IMR-90 (cell line): ENCODE measurements at regions not wholly inside any gene's neighbourhood (a gene's known extent, or its start where the extent isn't known, plus 50 kb on each side); places are given as distances from the start of the nearest gene placed in this dataset.

Experiments
- ATAC-seq: fragments of 200-7000 bp; cut with Tn5 transposase; 2 replicates; pipeline ENCODE4 v1.9.1; 2020; ENCODE audit warnings: low read depth, mild to moderate bottlenecking, moderate library complexity
- BruUV-seq: library from RNA; stranded (reverse); fragments of 400-500 nt; replicated peaks from 2 replicates; lab custom pipeline; 2021; lab: Mats Ljungman, UMichigan
- CTCF ChIA-PET: fragments of 300-600 bp; formaldehyde crosslinking; extraction: SDS; loops from one replicate; lab custom pipeline; 2021; ENCODE audit warnings: antibody characterized with exemption; lab: Yijun Ruan, JAX
- POLR2A ChIA-PET: fragments of 300-600 bp; sonication (Branson Sonifier 250); formaldehyde crosslinking; loops from one replicate; lab custom pipeline; 2022; ENCODE audit warnings: antibody characterized with exemption; ENCODE audit not compliant: unreplicated experiment; lab: Charles Lee
- DNase-seq: peaks from one replicate; pipeline ENCODE4 v3.0.0; 2013
- H2AFZ ChIP-seq: replicated peaks from 2 replicates; pipeline ENCODE3; 2013; ENCODE audit warnings: low read length, mild to moderate bottlenecking; ENCODE audit not compliant: poor library complexity
- H2AK5ac ChIP-seq: 2 replicates; pipeline ENCODE4 v1.6.1; 2013; ENCODE audit warnings: low read depth, low read length, inconsistent platforms
- H2AK9ac ChIP-seq: replicated peaks from 2 replicates; pipeline ENCODE3; 2013; ENCODE audit warnings: mild to moderate bottlenecking, low read depth, low read length, moderate library complexity; ENCODE audit not compliant: poor library complexity
- H2BK120ac ChIP-seq: 2 replicates; pipeline ENCODE4 v1.6.1; 2013; ENCODE audit warnings: low read depth, low read length, inconsistent platforms
- H2BK15ac ChIP-seq: 3 replicates; pipeline ENCODE4 v1.6.1; 2013; ENCODE audit warnings: low read depth, low read length, inconsistent platforms
- H2BK20ac ChIP-seq: 2 replicates; pipeline ENCODE4 v1.6.1; 2013; ENCODE audit warnings: low read depth, mild to moderate bottlenecking, inconsistent platforms, low read length, moderate library complexity
- H2BK5ac ChIP-seq: 2 replicates; pipeline ENCODE4 v1.6.1; 2013; ENCODE audit warnings: mild to moderate bottlenecking, low read depth, low read length, inconsistent platforms; ENCODE audit not compliant: poor library complexity, severe bottlenecking
- H3K14ac ChIP-seq: replicated peaks from 2 replicates; pipeline ENCODE4 v1.6.1; 2013; ENCODE audit warnings: low read depth, low read length, inconsistent platforms
- H3K18ac ChIP-seq: 2 replicates; pipeline ENCODE4 v1.6.1; 2013; ENCODE audit warnings: low read depth, low read length, control low read depth
- H3K23ac ChIP-seq: 2 replicates; pipeline ENCODE4 v1.6.1; 2013; ENCODE audit warnings: low read depth, low read length, inconsistent platforms
- H3K27ac ChIP-seq: 2 replicates; pipeline ENCODE4 v1.5.1; 2013; ENCODE audit warnings: mild to moderate bottlenecking, control low read depth, low read length; ENCODE audit not compliant: insufficient read depth
- H3K27me3 ChIP-seq: 2 replicates; pipeline ENCODE4 v1.6.1; 2013; ENCODE audit warnings: low read length; ENCODE audit not compliant: control insufficient read depth, insufficient read depth
- H3K36me3 ChIP-seq: 2 replicates; pipeline ENCODE4 v1.6.1; 2013; ENCODE audit warnings: low read length, mixed read lengths; ENCODE audit not compliant: control insufficient read depth, insufficient read depth
- H3K4ac ChIP-seq: 2 replicates; pipeline ENCODE4 v1.6.1; 2013; ENCODE audit warnings: low read depth, low read length, inconsistent platforms
- H3K4me1 ChIP-seq: 2 replicates; pipeline ENCODE4 v1.6.1; 2013; ENCODE audit warnings: low read length, mixed read lengths; ENCODE audit not compliant: control insufficient read depth, insufficient read depth
- H3K4me2 ChIP-seq: 2 replicates; pipeline ENCODE4 v1.6.1; 2013; ENCODE audit warnings: low read depth, mild to moderate bottlenecking, control low read depth, low read length, moderate library complexity
- H3K4me3 ChIP-seq: 2 replicates; pipeline ENCODE4 v1.5.1; 2013; ENCODE audit warnings: low read depth, mild to moderate bottlenecking, control low read depth, low read length, moderate library complexity; ENCODE audit not compliant: insufficient read depth
- H3K56ac ChIP-seq: 2 replicates; pipeline ENCODE4 v1.6.1; 2013; ENCODE audit warnings: low read length, inconsistent platforms; ENCODE audit not compliant: insufficient read depth; ENCODE audit errors: extremely low read depth
- H3K79me1 ChIP-seq, 2 experiments: 2 replicates each; pipeline ENCODE4 v1.6.1; 2013; ENCODE audit warnings: low read length in 2 of 2, inconsistent platforms in 1 of 2, low read depth in 1 of 2
- H3K9ac ChIP-seq: 2 replicates; pipeline ENCODE4 v1.6.1; 2013; ENCODE audit warnings: low read depth, low read length, control low read depth
- H3K9me1 ChIP-seq: 2 replicates; pipeline ENCODE4 v1.6.1; 2013; ENCODE audit warnings: low read length, inconsistent platforms; ENCODE audit not compliant: insufficient read depth
- H3K9me3 ChIP-seq: 2 replicates; pipeline ENCODE4 v1.6.1; 2013; ENCODE audit warnings: low read length; ENCODE audit not compliant: control insufficient read depth, insufficient read depth
- H4K20me1 ChIP-seq: 2 replicates; pipeline ENCODE4 v1.6.1; 2013; ENCODE audit warnings: low read length, inconsistent platforms; ENCODE audit not compliant: insufficient read depth
- H4K5ac ChIP-seq: 2 replicates; pipeline ENCODE4 v1.6.1; 2013; ENCODE audit warnings: mild to moderate bottlenecking, low read depth, low read length, control low read depth
- H4K8ac ChIP-seq, 2 experiments: 2 replicates each; pipeline ENCODE4 v1.6.1; 2013; ENCODE audit warnings: low read depth in 2 of 2, low read length in 2 of 2, control low read depth in 1 of 2, inconsistent platforms in 1 of 2
- H4K91ac ChIP-seq: 2 replicates; pipeline ENCODE4 v1.6.1; 2013; ENCODE audit warnings: low read depth, low read length, inconsistent platforms; ENCODE audit not compliant: insufficient read depth
- CTCF ChIP-seq: conservative IDR thresholded peaks from 2 replicates; pipeline ENCODE4 v1.5.1; 2012; ENCODE audit warnings: mild to moderate bottlenecking, low read depth, low read length, improper control_type of control experiment
- ELK1 ChIP-seq: fragments of 150-350 bp; IDR thresholded peaks from 2 replicates; pipeline ENCODE4 v1.6.1; 2016; ENCODE audit warnings: low read depth, mild to moderate bottlenecking, low read length, moderate library complexity, borderline replicate concordance
- FOS ChIP-seq: fragments of 150-350 bp; IDR thresholded peaks from 2 replicates; pipeline ENCODE4 v1.6.1; 2016; ENCODE audit warnings: low read depth, low read length
- MAFK ChIP-seq: IDR thresholded peaks from 2 replicates; pipeline ENCODE4 v1.6.1; 2012; ENCODE audit warnings: low read depth, low read length, improper control_type of control experiment
- MXI1 ChIP-seq: IDR thresholded peaks from 2 replicates; pipeline ENCODE4 v1.6.1; 2012; ENCODE audit warnings: low read depth, mild to moderate bottlenecking, low read length, moderate library complexity, borderline replicate concordance
- RCOR1 ChIP-seq: IDR thresholded peaks from 2 replicates; pipeline ENCODE4 v1.6.1; 2012; ENCODE audit warnings: mild to moderate bottlenecking, low read length, improper control_type of control experiment; ENCODE audit not compliant: insufficient replicate concordance
- WGBS, 2 experiments: methylation state at CpG; one replicate each; pipeline versions ENCODE4 v1.1.5 to v1.1.7; 2013; ENCODE audit warnings: missing lambda C conversion rate in 2 of 2; ENCODE audit not compliant: insufficient read length in 1 of 2; ENCODE audit errors: extremely low coverage in 2 of 2; 5-methylcytosine and 5-hydroxymethylcytosine counted together
- dilution Hi-C: fragments of 300-500 bp; cut with HindIII; formaldehyde crosslinking; loops from one replicate; pipeline ENCODE4 v1.14.3; 2018; ENCODE audit warnings: low sequenced_read_pairs; ENCODE audit not compliant: unreplicated experiment
- in situ Hi-C: fragments of 300-500 bp; cut with MboI; formaldehyde crosslinking; loops from 3 replicates; pipeline ENCODE4 v1.14.3; 2019; ENCODE audit warnings: low sequenced_read_pairs, inconsistent platforms, mixed read lengths
- intact Hi-C: fragments of 100-400 bp; cut with micrococcal nuclease; formaldehyde crosslinking; loops from 2 replicates; pipeline ENCODE4 v1.10.0; 2022
- TF ChIP-seq, protein P1 (sequence below): fragments of 150-350 bp; IDR thresholded peaks from 2 replicates; pipeline ENCODE4 v1.6.1; 2017; ENCODE audit warnings: mild to moderate bottlenecking, antibody characterized with exemption, low read length, low read depth

- H4K91ac ChIP-seq, result no peak overlapping the region
- no peaks in the 10 kb centered on the region for H3K9me1 ChIP-seq
- H3K36me3 ChIP-seq, result no peaks in the 10 kb centered on the region
- dilution Hi-C loops (no loop called here), intact Hi-C loops (no loop called here), in situ Hi-C loops (no loop called here)
- no peak overlapping the region for H2BK5ac ChIP-seq
- no peak overlapping the region for H2AK9ac ChIP-seq
- no peaks in the 10 kb centered on the region for H3K9me3 ChIP-seq
- TF ChIP-seq MAFK (no peak), CTCF (no peak), FOS (no peak), RCOR1 (no peak), MXI1 (no peak), ELK1 (no peak)
- TF ChIP-seq, protein P1, sequence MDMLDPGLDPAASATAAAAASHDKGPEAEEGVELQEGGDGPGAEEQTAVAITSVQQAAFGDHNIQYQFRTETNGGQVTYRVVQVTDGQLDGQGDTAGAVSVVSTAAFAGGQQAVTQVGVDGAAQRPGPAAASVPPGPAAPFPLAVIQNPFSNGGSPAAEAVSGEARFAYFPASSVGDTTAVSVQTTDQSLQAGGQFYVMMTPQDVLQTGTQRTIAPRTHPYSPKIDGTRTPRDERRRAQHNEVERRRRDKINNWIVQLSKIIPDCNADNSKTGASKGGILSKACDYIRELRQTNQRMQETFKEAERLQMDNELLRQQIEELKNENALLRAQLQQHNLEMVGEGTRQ, result no peak
- no peak overlapping the region for H3K56ac ChIP-seq
- H3K4ac ChIP-seq, result no peak overlapping the region
- H3K18ac ChIP-seq, result no peak overlapping the region
- no peak overlapping the region for H3K14ac ChIP-seq
- no peak overlapping the region for H2AFZ ChIP-seq
- H3K4me2 ChIP-seq, result no peak overlapping the region
- no peak overlapping the region for H4K8ac ChIP-seq
- H3K4me1 ChIP-seq, result 0 out of 2 replicates have a peak, but pooled peaks cover 1% of the 10 kb centered on the region
- H3K27ac ChIP-seq, result no peak overlapping the region
- H4K20me1 ChIP-seq, result no peaks in the 10 kb centered on the region
- H2BK20ac ChIP-seq, result no peak overlapping the region
- H3K79me1 ChIP-seq, result no peaks in the 10 kb centered on the region
- no TSS peak for BruUV-seq
- H3K9ac ChIP-seq, result no peak overlapping the region
- no peak overlapping the region for H2BK120ac ChIP-seq
- POLR2A ChIA-PET, result no interaction called here
- no peak overlapping the region for H2AK5ac ChIP-seq
- no peak overlapping the region for H2BK15ac ChIP-seq
- ATAC-seq (no peak; the same call in 1 of the 2 replicates), DNase-seq (no peak)
- no CpG with 5 or more reads among the region's 3 CpGs for WGBS, 2 experiments
- no peaks in the 10 kb centered on the region for H3K27me3 ChIP-seq
- no peak overlapping the region for H3K4me3 ChIP-seq
- CTCF ChIA-PET, result interaction anchor here (0.6 kb wide), 1 partner anchor 13 kb away, joined by 5 read pairs; no protein-coding TSS in a partner anchor
- no peak overlapping the region for H4K5ac ChIP-seq
- H3K23ac ChIP-seq, result no peak overlapping the region
Observed at GRCh38 chr3:143201045-143201444, 81.5 kb downstream of the CHST2 start.
